MM.1S (cell line): ENCODE measurements at regions not wholly inside any gene's neighbourhood (a gene's known extent, or its start where the extent isn't known, plus 50 kb on each side); places are given as distances from the start of the nearest gene placed in this dataset.

Experiments used
- DNase-seq: peaks from one replicate; pipeline ENCODE4 v3.0.0-alpha.2; 2015
- H2AFZ ChIP-seq: fragments of 300-600 bp; sonication (generic); 2 replicates; pipeline ENCODE4 v1.6.0; 2016; ENCODE audit warnings: antibody characterized with exemption, low read length
- H3F3A ChIP-seq: fragments of 300-600 bp; sonication (generic); 2 replicates; pipeline ENCODE4 v1.6.1; 2016; ENCODE audit warnings: mild to moderate bottlenecking, antibody characterized with exemption, low read length, moderate library complexity, mixed read lengths; ENCODE audit not compliant: insufficient read depth
- H3K27ac ChIP-seq: fragments of 300-600 bp; sonication (generic); 2 replicates; pipeline ENCODE4 v1.5.1; 2016; ENCODE audit warnings: mild to moderate bottlenecking, low read length
- H3K27me3 ChIP-seq: fragments of 300-600 bp; sonication (generic); replicated peaks from 2 replicates; pipeline ENCODE4 v1.6.0; 2016; ENCODE audit warnings: low read length; ENCODE audit not compliant: insufficient read depth
- H3K36me3 ChIP-seq: fragments of 300-600 bp; sonication (generic); replicated peaks from 2 replicates; pipeline ENCODE4 v1.6.1; 2016; ENCODE audit warnings: mild to moderate bottlenecking, low read length, mixed read lengths; ENCODE audit not compliant: insufficient read depth
- H3K4me1 ChIP-seq: fragments of 300-600 bp; sonication (generic); 2 replicates; pipeline ENCODE4 v1.6.1; 2016; ENCODE audit warnings: low read length, mixed read lengths
- H3K4me2 ChIP-seq: fragments of 300-600 bp; sonication (generic); 2 replicates; pipeline ENCODE4 v1.6.0; 2016; ENCODE audit warnings: low read depth, low read length
- H3K4me3 ChIP-seq: fragments of 300-600 bp; sonication (generic); 2 replicates; pipeline ENCODE4 v1.5.1; 2016; ENCODE audit warnings: low read length, mixed read lengths
- H3K79me2 ChIP-seq: fragments of 300-600 bp; sonication (generic); 2 replicates; pipeline ENCODE4 v1.6.1; 2016; ENCODE audit warnings: mixed run types, low read length, mixed read lengths
- H3K9ac ChIP-seq: fragments of 300-600 bp; sonication (generic); 2 replicates; pipeline ENCODE4 v1.6.1; 2016; ENCODE audit warnings: low read length, mixed read lengths
- H3K9me2 ChIP-seq: fragments of 300-600 bp; sonication (generic); replicated peaks from 2 replicates; pipeline ENCODE4 v1.6.1; 2016; ENCODE audit warnings: mild to moderate bottlenecking, low read length, mixed read lengths; ENCODE audit not compliant: insufficient read depth
- H3K9me3 ChIP-seq: fragments of 300-600 bp; sonication (generic); replicated peaks from 2 replicates; pipeline ENCODE4 v1.6.1; 2016; ENCODE audit warnings: mild to moderate bottlenecking, low read length, mixed read lengths; ENCODE audit not compliant: insufficient read depth
- H4K20me1 ChIP-seq: fragments of 300-600 bp; sonication (generic); 2 replicates; pipeline ENCODE4 v1.6.1; 2016; ENCODE audit warnings: mild to moderate bottlenecking, low read length, moderate library complexity, mixed read lengths; ENCODE audit not compliant: insufficient read depth
- CTCF ChIP-seq: fragments of 300-600 bp; sonication (generic); IDR thresholded peaks from 2 replicates; pipeline ENCODE4 v1.5.1; 2016; ENCODE audit warnings: antibody characterized with exemption, low read length, mixed read lengths
- EZH2 ChIP-seq: fragments of 300-600 bp; sonication (generic); optimal IDR thresholded peaks from 2 replicates; pipeline ENCODE3; 2017; ENCODE audit warnings: low read depth, mild to moderate bottlenecking, antibody characterized with exemption, low read length, mixed read lengths
- EZH2phosphoT487 ChIP-seq: fragments of 300-600 bp; sonication (generic); IDR thresholded peaks from 2 replicates; pipeline ENCODE4 v1.6.1; 2018; ENCODE audit warnings: antibody characterized with exemption, low read length

- TF ChIP-seq EZH2phosphoT487, result no peak
- TF ChIP-seq CTCF, result no peak
- no peak for TF ChIP-seq EZH2
- 0 out of 2 replicates have a peak, but pooled peaks cover 5% of the 10 kb centered on the region for H4K20me1 ChIP-seq
- no peaks in the 10 kb centered on the region for H3K79me2 ChIP-seq
- no peaks in the 10 kb centered on the region for H3K36me3 ChIP-seq
- no peak overlapping the region for H3K27ac ChIP-seq
- H3K9me3 ChIP-seq, result no peaks in the 10 kb centered on the region
- H3F3A ChIP-seq, result no peaks in the 10 kb centered on the region
- no peak overlapping the region for H3K4me3 ChIP-seq
- peaks cover 91% of the 10 kb centered on the region for H3K27me3 ChIP-seq
- H3K9ac ChIP-seq, result no peak overlapping the region
- DNase-seq, result no peak
- no peaks in the 10 kb centered on the region for H3K9me2 ChIP-seq
- no peak overlapping the region for H2AFZ ChIP-seq
- H3K4me2 ChIP-seq, result no peak overlapping the region
- H3K4me1 ChIP-seq, result peaks cover 15% of the 10 kb centered on the region
Observed at GRCh38 chr10:69731184-69731583, 70.5 kb upstream of the COL13A1 start.

- Histone ChIP-seq H3K9ac (no peak overlapping the region), H3K9me3 (no peaks in the 10 kb centered on the region), H3F3A (no peaks in the 10 kb centered on the region), H3K4me2 (no peak overlapping the region), H3K4me1 (peaks cover 15% of the 10 kb centered on the region), H3K36me3 (no peaks in the 10 kb centered on the region), H4K20me1 (0 out of 2 replicates have a peak, but pooled peaks cover 5% of the 10 kb centered on the region), H3K9me2 (no peaks in the 10 kb centered on the region), H3K27me3 (peaks cover 91% of the 10 kb centered on the region), H3K4me3 (no peak overlapping the region), H3K79me2 (no peaks in the 10 kb centered on the region), H3K27ac (no peak overlapping the region), H2AFZ (no peak overlapping the region)
- no peak for DNase-seq
- TF ChIP-seq EZH2phosphoT487 (no peak), EZH2 (no peak), CTCF (no peak)
Observed at GRCh38 chr10:69731698-69732097, 70.0 kb upstream of the COL13A1 start.

GRCh38 chr10:69732147-69732825 is 69.4 kb upstream of the COL13A1 start:
- no peak overlapping the region for H3K4me3 ChIP-seq
- H3K4me1 ChIP-seq, result peaks cover 15% of the 10 kb centered on the region
- no peak overlapping the region for H2AFZ ChIP-seq
- no peak overlapping the region for H3K4me2 ChIP-seq
- H3K36me3 ChIP-seq, result no peaks in the 10 kb centered on the region
- H3K9me3 ChIP-seq, result no peaks in the 10 kb centered on the region
- H3K9me2 ChIP-seq, result no peaks in the 10 kb centered on the region
- no peaks in the 10 kb centered on the region for H3K79me2 ChIP-seq
- H4K20me1 ChIP-seq, result 0 out of 2 replicates have a peak, but pooled peaks cover 5% of the 10 kb centered on the region
- no peaks in the 10 kb centered on the region for H3F3A ChIP-seq
- DNase-seq, result no peak
- H3K9ac ChIP-seq, result no peak overlapping the region
- peaks cover 91% of the 10 kb centered on the region for H3K27me3 ChIP-seq
- no peak for TF ChIP-seq EZH2phosphoT487
- no peak for TF ChIP-seq EZH2
- no peak overlapping the region for H3K27ac ChIP-seq

- H4K20me1 ChIP-seq, result 0 out of 2 replicates have a peak, but pooled peaks cover 5% of the 10 kb centered on the region
- peaks cover 15% of the 10 kb centered on the region for H3K4me1 ChIP-seq
- no peaks in the 10 kb centered on the region for H3K79me2 ChIP-seq
- H3K4me3 ChIP-seq, result no peak overlapping the region
- no peak overlapping the region for H2AFZ ChIP-seq
- DNase-seq, result no peak
- no peaks in the 10 kb centered on the region for H3F3A ChIP-seq
- H3K9me2 ChIP-seq, result no peaks in the 10 kb centered on the region
- H3K4me2 ChIP-seq, result no peak overlapping the region
- H3K9ac ChIP-seq, result no peak overlapping the region
- H3K27ac ChIP-seq, result no peak overlapping the region
- peaks cover 92% of the 10 kb centered on the region for H3K27me3 ChIP-seq
- no peaks in the 10 kb centered on the region for H3K36me3 ChIP-seq
- TF ChIP-seq CTCF, result no peak
- TF ChIP-seq EZH2, result no peak
- no peak for TF ChIP-seq EZH2phosphoT487
- H3K9me3 ChIP-seq, result no peaks in the 10 kb centered on the region
Observed at GRCh38 chr10:69732826-69733150, 68.9 kb upstream of the COL13A1 start.
